H1 (cell line): ENCODE measurements at regions not wholly inside any gene's neighbourhood (a gene's known extent, or its start where the extent isn't known, plus 50 kb on each side); places are given as distances from the start of the nearest gene placed in this dataset.

ENCODE experiments used
- BCL11A ChIP-seq, 2 experiments: IDR thresholded peaks; one replicate each; pipeline ENCODE4 v1.6.1; 2011; ENCODE audit warnings: low read depth in 2 of 2, low read length in 2 of 2, mild to moderate bottlenecking in 2 of 2
- POLR2A ChIP-seq, 2 experiments: IDR thresholded peaks; 1 replicate in 1 of 2; 2 replicates in 1 of 2; pipeline ENCODE4 v1.6.1; 2011; ENCODE audit warnings: low read depth in 2 of 2, low read length in 2 of 2, mild to moderate bottlenecking in 2 of 2; ENCODE audit errors: control extremely low read depth in 1 of 2
- RBBP5 ChIP-seq: IDR thresholded peaks from 2 replicates; pipeline ENCODE4 v1.7.1; 2012; ENCODE audit warnings: low read depth, mild to moderate bottlenecking, inconsistent platforms, low read length, moderate library complexity, borderline replicate concordance
- TAF7 ChIP-seq: optimal IDR thresholded peaks from 2 replicates; pipeline ENCODE3; 2011; ENCODE audit warnings: low read depth, mild to moderate bottlenecking, inconsistent platforms, low read length, moderate library complexity, borderline replicate concordance
- TBP ChIP-seq: IDR thresholded peaks from 2 replicates; pipeline ENCODE4 v1.6.1; 2011; ENCODE audit warnings: low read depth, low read length, improper control_type of control experiment

DNA sequence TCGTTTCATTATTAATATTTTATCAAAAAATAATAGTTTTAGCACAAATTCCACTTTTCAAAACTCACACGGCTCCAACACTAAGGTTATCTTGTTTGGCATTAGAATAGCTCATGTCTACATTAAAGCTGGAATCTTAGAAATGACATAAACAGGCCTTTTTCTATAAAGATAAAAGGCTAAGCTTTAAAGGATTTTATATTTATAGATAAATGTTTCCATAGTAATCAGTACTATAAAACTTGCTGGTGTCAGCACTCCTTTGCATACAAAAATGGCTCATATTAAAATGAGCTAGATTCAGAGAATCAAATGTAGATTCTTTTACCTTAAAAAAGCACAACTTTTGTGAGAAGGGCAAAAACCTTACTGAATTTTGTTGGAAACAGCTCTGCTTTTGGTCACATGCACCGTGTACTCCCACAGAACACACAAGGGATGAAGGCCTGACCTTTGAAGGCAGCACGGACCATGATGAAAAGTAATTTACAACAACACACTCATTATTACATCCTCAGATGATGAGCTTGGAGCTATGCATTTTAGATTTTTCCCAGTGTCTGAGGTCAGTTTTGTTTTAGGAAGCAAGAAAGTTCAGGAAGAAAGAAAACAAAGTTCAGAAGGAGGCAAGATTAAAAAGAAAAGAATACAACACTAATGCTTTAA lies 202.8 kb downstream of the BCAT1 start (continued):
- TF ChIP-seq POLR2A (IDR thresholded peaks at IDR 0.05; ENCODE audit: control extremely low read depth in 1 of 2, low read depth in 2 of 2, low read length in 2 of 2) (no peak), TBP (no peak), TAF7 (no peak), BCL11A (IDR thresholded peaks at IDR 0.05; ENCODE audit: low read depth in 2 of 2, low read length in 2 of 2) (no peak), RBBP5 (no peak)
